Mucosa of stomach (tissue), 1 donor: ENCODE measurements at regions not wholly inside any gene's neighbourhood (a gene's known extent, or its start where the extent isn't known, plus 50 kb on each side); places are given as distances from the start of the nearest gene placed in this dataset.
"Not testable (repeated sequence)": the region's sequence is repeated elsewhere in the genome, so short reads cannot be mapped to it uniquely, and the experiment has no call there.

Experiments used
- H3K27me3 ChIP-seq: one replicate; pipeline ENCODE4 v1.7.0; 2013; ENCODE audit warnings: mild to moderate bottlenecking, low read length; ENCODE audit not compliant: control insufficient read depth, insufficient read depth
- H3K36me3 ChIP-seq: one replicate; pipeline ENCODE4 v1.7.0; 2013; ENCODE audit warnings: low read length; ENCODE audit not compliant: control insufficient read depth, insufficient read depth
- H3K4me1 ChIP-seq: one replicate; pipeline ENCODE4 v1.7.0; 2013; ENCODE audit warnings: mild to moderate bottlenecking, low read length; ENCODE audit not compliant: control insufficient read depth, insufficient read depth
- H3K4me3 ChIP-seq: one replicate; pipeline ENCODE4 v1.7.0; 2013; ENCODE audit warnings: low read length
- H3K9ac ChIP-seq: one replicate; pipeline ENCODE4 v1.7.0; 2013; ENCODE audit warnings: mild to moderate bottlenecking, low read length, moderate library complexity
- H3K9me3 ChIP-seq: one replicate; pipeline ENCODE4 v1.7.0; 2013; ENCODE audit warnings: mild to moderate bottlenecking, low read length, moderate library complexity; ENCODE audit not compliant: control insufficient read depth
- donor health status: Pancreatic carcinoma.

GRCh38 chr6:141925001-141925400, 207.7 kb upstream of the GJE1 start:
- Histone ChIP-seq H3K9ac (no peak overlapping the region), H3K4me1 (no peaks in the 10 kb centered on the region), H3K27me3 (no peaks in the 10 kb centered on the region), H3K36me3 (no peaks in the 10 kb centered on the region), H3K9me3 (no peaks in the 10 kb centered on the region), H3K4me3 (no peak overlapping the region)

GRCh38 chr6:141922898-141923297, 209.8 kb upstream of the GJE1 start:
- no peaks in the 10 kb centered on the region for H3K9me3 ChIP-seq
- no peaks in the 10 kb centered on the region for H3K4me1 ChIP-seq
- H3K36me3 ChIP-seq = no peaks in the 10 kb centered on the region
- no peak overlapping the region for H3K9ac ChIP-seq
- H3K4me3 ChIP-seq = no peak overlapping the region
- no peaks in the 10 kb centered on the region for H3K27me3 ChIP-seq

GRCh38 chr6:141916682-141917505, 215.8 kb upstream of the GJE1 start:
- not testable (repeated sequence) for H3K4me1 ChIP-seq, H3K27me3 ChIP-seq, H3K4me3 ChIP-seq, H3K9me3 ChIP-seq, H3K36me3 ChIP-seq, H3K9ac ChIP-seq

- Histone ChIP-seq H3K9me3 (no peaks in the 10 kb centered on the region), H3K4me1 (no peaks in the 10 kb centered on the region), H3K36me3 (no peaks in the 10 kb centered on the region), H3K27me3 (no peaks in the 10 kb centered on the region), H3K9ac (no peak overlapping the region), H3K4me3 (no peak overlapping the region)
Observed at GRCh38 chr6:141914646-141915045, 218.1 kb upstream of the GJE1 start.

GRCh38 chr6:141906569-141907080, 226.1 kb upstream of the GJE1 start:
- Histone ChIP-seq H3K36me3 (no peaks in the 10 kb centered on the region), H3K9ac (no peak overlapping the region), H3K4me3 (no peak overlapping the region), H3K9me3 (no peaks in the 10 kb centered on the region), H3K27me3 (no peaks in the 10 kb centered on the region), H3K4me1 (no peaks in the 10 kb centered on the region)

- H3K9ac ChIP-seq = no peak overlapping the region
- no peaks in the 10 kb centered on the region for H3K4me1 ChIP-seq
- no peaks in the 10 kb centered on the region for H3K9me3 ChIP-seq
- H3K36me3 ChIP-seq = no peaks in the 10 kb centered on the region
- H3K4me3 ChIP-seq = no peak overlapping the region
- no peaks in the 10 kb centered on the region for H3K27me3 ChIP-seq
Observed at GRCh38 chr6:141890661-141891060, 242.1 kb upstream of the GJE1 start.

GRCh38 chr6:141884850-141885249, 247.9 kb upstream of the GJE1 start:
- H3K4me3 ChIP-seq = no peak overlapping the region
- no peaks in the 10 kb centered on the region for H3K27me3 ChIP-seq
- H3K36me3 ChIP-seq = no peaks in the 10 kb centered on the region
- no peak overlapping the region for H3K9ac ChIP-seq
- no peaks in the 10 kb centered on the region for H3K4me1 ChIP-seq
- no peaks in the 10 kb centered on the region for H3K9me3 ChIP-seq

- Histone ChIP-seq H3K4me1 (no peaks in the 10 kb centered on the region), H3K9me3 (no peaks in the 10 kb centered on the region), H3K36me3 (no peaks in the 10 kb centered on the region), H3K9ac (no peak overlapping the region), H3K4me3 (no peak overlapping the region), H3K27me3 (no peaks in the 10 kb centered on the region)
Observed at GRCh38 chr6:141878686-141879085, 254.0 kb upstream of the GJE1 start.

- no peaks in the 10 kb centered on the region for H3K27me3 ChIP-seq
- H3K9ac ChIP-seq = no peak overlapping the region
- no peaks in the 10 kb centered on the region for H3K36me3 ChIP-seq
- H3K4me3 ChIP-seq = no peak overlapping the region
- H3K4me1 ChIP-seq = no peaks in the 10 kb centered on the region
- no peaks in the 10 kb centered on the region for H3K9me3 ChIP-seq
Observed at GRCh38 chr6:141877275-141877983, 255.3 kb upstream of the GJE1 start.

GRCh38 chr6:141874930-141875602, 257.7 kb upstream of the GJE1 start:
- no peaks in the 10 kb centered on the region for H3K9me3 ChIP-seq
- H3K4me3 ChIP-seq = no peak overlapping the region

GRCh38 chr6:141869509-141869908, 263.2 kb upstream of the GJE1 start:
- not testable (repeated sequence) for H3K9ac ChIP-seq, H3K4me3 ChIP-seq, H3K27me3 ChIP-seq, H3K36me3 ChIP-seq, H3K9me3 ChIP-seq, H3K4me1 ChIP-seq

More at GRCh38 chr6:141874930-141875602, 257.7 kb upstream of the GJE1 start:
- H3K27me3 ChIP-seq = no peaks in the 10 kb centered on the region
- H3K36me3 ChIP-seq = no peaks in the 10 kb centered on the region
- H3K4me1 ChIP-seq = no peaks in the 10 kb centered on the region
- no peak overlapping the region for H3K9ac ChIP-seq

- H3K36me3 ChIP-seq = no peaks in the 10 kb centered on the region
- H3K9ac ChIP-seq = no peak overlapping the region
- no peaks in the 10 kb centered on the region for H3K9me3 ChIP-seq
- H3K4me3 ChIP-seq = no peak overlapping the region
- no peaks in the 10 kb centered on the region for H3K4me1 ChIP-seq
- H3K27me3 ChIP-seq = no peaks in the 10 kb centered on the region
Observed at GRCh38 chr6:141867767-141868166, 265.0 kb upstream of the GJE1 start.
